H9 (cell line): ENCODE measurements at regions not wholly inside any gene's neighbourhood (a gene's known extent, or its start where the extent isn't known, plus 50 kb on each side); places are given as distances from the start of the nearest gene placed in this dataset.

Source experiments
- DNase-seq: peaks from one replicate; pipeline ENCODE4 v3.0.0-alpha.2; 2017
- H2AFZ ChIP-seq: one replicate; pipeline ENCODE4 v1.6.1; 2013; ENCODE audit warnings: mild to moderate bottlenecking, low read length, control low read depth, moderate library complexity
- H2AK5ac ChIP-seq: 2 replicates; pipeline ENCODE4 v1.6.1; 2013; ENCODE audit warnings: low read length, control low read depth, mixed read lengths; ENCODE audit not compliant: insufficient read length
- H2BK120ac ChIP-seq: one replicate; pipeline ENCODE4 v1.6.1; 2013; ENCODE audit warnings: low read depth, mild to moderate bottlenecking, low read length, control low read depth, inconsistent platforms; ENCODE audit not compliant: poor library complexity, severe bottlenecking
- H2BK12ac ChIP-seq: 2 replicates; pipeline ENCODE4 v1.6.1; 2013; ENCODE audit warnings: low read length, control low read depth, mixed read lengths, low read depth; ENCODE audit not compliant: insufficient read length
- H2BK15ac ChIP-seq: 2 replicates; pipeline ENCODE4 v1.6.1; 2013; ENCODE audit warnings: low read depth, low read length, control low read depth
- H2BK20ac ChIP-seq: one replicate; pipeline ENCODE4 v1.6.1; 2013; ENCODE audit warnings: low read depth, mild to moderate bottlenecking, low read length, control low read depth, inconsistent platforms; ENCODE audit not compliant: poor library complexity, severe bottlenecking
- H2BK5ac ChIP-seq: 2 replicates; pipeline ENCODE4 v1.6.1; 2013; ENCODE audit warnings: low read length, control low read depth, mixed read lengths; ENCODE audit not compliant: insufficient read length
- H3K14ac ChIP-seq: 2 replicates; pipeline ENCODE4 v1.6.1; 2013; ENCODE audit warnings: low read length, control low read depth; ENCODE audit not compliant: insufficient read depth
- H3K18ac ChIP-seq: 2 replicates; pipeline ENCODE4 v1.6.1; 2013; ENCODE audit warnings: low read depth, mild to moderate bottlenecking, mixed read lengths, low read length, control low read depth; ENCODE audit not compliant: insufficient read length
- H3K23ac ChIP-seq: 2 replicates; pipeline ENCODE4 v1.6.1; 2013; ENCODE audit warnings: low read length, control low read depth, mixed read lengths, low read depth; ENCODE audit not compliant: insufficient read length
- H3K23me2 ChIP-seq: 2 replicates; pipeline ENCODE4 v1.6.1; 2013; ENCODE audit warnings: low read depth, mild to moderate bottlenecking, mixed read lengths, low read length, control low read depth; ENCODE audit not compliant: insufficient read length, poor library complexity, severe bottlenecking
- H3K27ac ChIP-seq: 2 replicates; pipeline ENCODE4 v1.5.1; 2013; ENCODE audit warnings: low read length, control low read depth, mixed read lengths, low read depth; ENCODE audit not compliant: insufficient read length
- H3K27me3 ChIP-seq: 2 replicates; pipeline ENCODE4 v1.6.1; 2013; ENCODE audit warnings: low read length, control low read depth, inconsistent platforms; ENCODE audit not compliant: insufficient read depth
- H3K4ac ChIP-seq: 2 replicates; pipeline ENCODE4 v1.6.1; 2013; ENCODE audit warnings: low read depth, mild to moderate bottlenecking, control low read depth, inconsistent platforms, low read length, moderate library complexity
- H3K4me1 ChIP-seq: 2 replicates; pipeline ENCODE4 v1.6.1; 2013; ENCODE audit warnings: low read length, control low read depth, inconsistent platforms; ENCODE audit not compliant: insufficient read depth
- H3K4me2 ChIP-seq: 2 replicates; pipeline ENCODE4 v1.6.1; 2013; ENCODE audit warnings: low read length, control low read depth, mixed read lengths; ENCODE audit not compliant: insufficient read length, insufficient read depth
- H3K56ac ChIP-seq: 2 replicates; pipeline ENCODE4 v1.6.1; 2013; ENCODE audit warnings: low read depth, mild to moderate bottlenecking, mixed read lengths, low read length, control low read depth; ENCODE audit not compliant: insufficient read length
- H3K79me1 ChIP-seq: 2 replicates; pipeline ENCODE4 v1.6.1; 2013; ENCODE audit warnings: low read depth, mild to moderate bottlenecking, moderate library complexity, low read length, control low read depth, inconsistent platforms; ENCODE audit not compliant: insufficient read depth, poor library complexity, severe bottlenecking
- H3K79me2 ChIP-seq: 2 replicates; pipeline ENCODE4 v1.6.1; 2013; ENCODE audit warnings: low read length, control low read depth, inconsistent platforms; ENCODE audit not compliant: insufficient read depth
- H3K9ac ChIP-seq: 2 replicates; pipeline ENCODE4 v1.6.1; 2013; ENCODE audit warnings: low read length, control low read depth, mixed read lengths; ENCODE audit not compliant: insufficient read length; ENCODE audit errors: extremely low read depth
- H3K9me3 ChIP-seq: one replicate; pipeline ENCODE4 v1.6.1; 2013; ENCODE audit warnings: low read depth, low read length, inconsistent platforms; ENCODE audit not compliant: control insufficient read depth
- H3T11ph ChIP-seq: one replicate; pipeline ENCODE4 v1.6.1; 2013; ENCODE audit warnings: mild to moderate bottlenecking, low read length, control low read depth, inconsistent platforms
- H4K20me1 ChIP-seq: one replicate; pipeline ENCODE4 v1.6.1; 2013; ENCODE audit not compliant: control insufficient read depth, insufficient read length, insufficient read depth
- H4K5ac ChIP-seq: 2 replicates; pipeline ENCODE4 v1.6.1; 2013; ENCODE audit warnings: low read depth, mild to moderate bottlenecking, mixed read lengths, low read length, control low read depth; ENCODE audit not compliant: insufficient read length
- H4K8ac ChIP-seq: replicated peaks from 2 replicates; pipeline ENCODE4 v1.6.1; 2013; ENCODE audit warnings: low read length, control low read depth, mixed read lengths, low read depth; ENCODE audit not compliant: insufficient read length
- H4K91ac ChIP-seq: 2 replicates; pipeline ENCODE4 v1.6.1; 2013; ENCODE audit warnings: low read depth, mild to moderate bottlenecking, moderate library complexity, mixed read lengths, low read length, control low read depth; ENCODE audit not compliant: insufficient read length
- H3K27ac Mint-ChIP-seq, 3 experiments: 2 replicates in 2 of 3; 3 replicates in 1 of 3; pipeline ENCODE4 v1.8.0; 2020 to 2021; ENCODE audit warnings: mixed read lengths in 3 of 3, mild to moderate bottlenecking in 1 of 3, moderate library complexity in 1 of 3
- H3K27me3 Mint-ChIP-seq: 2 replicates; pipeline ENCODE4 v1.8.0; 2021; ENCODE audit warnings: low read depth, mild to moderate bottlenecking, moderate library complexity, mixed read lengths
- H3K36me3 Mint-ChIP-seq, 3 experiments: 2 replicates in 2 of 3; 3 replicates in 1 of 3; pipeline ENCODE4 v1.8.0; 2020 to 2021; ENCODE audit warnings: low read depth in 3 of 3, mixed read lengths in 3 of 3; ENCODE audit not compliant: insufficient read depth in 1 of 3
- H3K4me1 Mint-ChIP-seq, 2 experiments: 2 replicates each; pipeline ENCODE4 v1.8.0; 2020; ENCODE audit warnings: mixed read lengths in 2 of 2
- H3K4me3 Mint-ChIP-seq, 2 experiments: 2 replicates in 1 of 2; 3 replicates in 1 of 2; pipeline ENCODE4 v1.8.0; 2020 to 2021; ENCODE audit warnings: mild to moderate bottlenecking in 2 of 2, mixed read lengths in 2 of 2, moderate library complexity in 1 of 2
- H3K9me3 Mint-ChIP-seq, 2 experiments: 2 replicates in 1 of 2; 3 replicates in 1 of 2; pipeline ENCODE4 v1.8.0; 2020; ENCODE audit warnings: mild to moderate bottlenecking in 2 of 2, mixed read lengths in 2 of 2, moderate library complexity in 1 of 2
- WGBS: extraction: QIAGEN DNeasy Blood & Tissue Kit; methylation state at CpG from one replicate; pipeline ENCODE4 v1.1.7; 2013; ENCODE audit warnings: missing lambda C conversion rate, low lambda C conversion rate, mixed read lengths; ENCODE audit not compliant: insufficient read length; ENCODE audit errors: extremely low coverage; 5-methylcytosine and 5-hydroxymethylcytosine counted together
- TF ChIP-seq, protein P1 (sequence below): fragments of 200-600 bp; sonication (generic); conservative IDR thresholded peaks from 3 replicates; pipeline ENCODE4 v1.8.0; 2021; ENCODE audit warnings: antibody characterized with exemption, mild to moderate bottlenecking

DNA sequence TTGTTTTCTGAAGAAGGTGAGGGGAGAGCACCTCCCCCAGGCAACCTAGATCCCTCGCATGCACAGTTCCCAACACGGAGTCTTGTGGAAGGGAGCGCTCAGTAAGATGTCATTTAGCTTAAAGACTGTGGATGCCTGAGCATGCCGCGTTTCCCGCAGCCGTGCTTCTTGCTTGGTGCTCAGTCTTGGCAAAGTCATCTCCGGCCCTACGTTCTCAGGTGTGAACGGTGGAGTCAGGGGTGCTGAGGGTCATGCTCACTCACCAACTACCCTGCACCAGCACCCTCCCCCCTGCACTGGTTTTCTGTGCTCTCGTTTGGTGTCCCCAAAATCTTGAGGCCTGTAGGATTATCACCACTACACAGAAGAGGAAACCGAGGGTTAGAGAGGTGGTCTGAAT is 202.1 kb downstream of the RHOU start:
- Histone ChIP-seq H2BK120ac (no peak overlapping the region), H3K23me2 (no peaks in the 10 kb centered on the region), H4K20me1 (no peaks in the 10 kb centered on the region), H3K23ac (no peak overlapping the region), H3K4ac (no peak overlapping the region), H4K5ac (no peak overlapping the region), H3K27ac (no peak overlapping the region), H2BK12ac (no peak overlapping the region), H2BK15ac (no peak overlapping the region), H2AK5ac (no peak overlapping the region), H3K9me3 (no peaks in the 10 kb centered on the region), H3K4me1 (no peaks in the 10 kb centered on the region; the same call in 1 of the 2 replicates), H2BK20ac (no peak overlapping the region), H3K14ac (no peak overlapping the region), H4K91ac (no peak overlapping the region), H2BK5ac (no peak overlapping the region), H4K8ac (no peak overlapping the region), H3K79me2 (no peaks in the 10 kb centered on the region), H3K18ac (no peak overlapping the region), H3K79me1 (no peaks in the 10 kb centered on the region), H2AFZ (no peak overlapping the region), H3K4me2 (no peak overlapping the region), H3K56ac (no peak overlapping the region), H3K9ac (no peak overlapping the region), H3T11ph (no peak overlapping the region), H3K27me3 (no peaks in the 10 kb centered on the region)
- Mint-ChIP-seq H3K9me3 (no peaks in the 10 kb centered on the region; a peak in 1 of 5 replicates), H3K4me3 (no peak overlapping the region), H3K27ac (no peak overlapping the region), H3K36me3 (no peaks in the 10 kb centered on the region), H3K4me1 (peaks cover 51 to 54% of the 10 kb centered on the region in 2 experiments), H3K27me3 (peaks cover 13% of the 10 kb centered on the region)
- no peak for DNase-seq
- TF ChIP-seq, protein P1, sequence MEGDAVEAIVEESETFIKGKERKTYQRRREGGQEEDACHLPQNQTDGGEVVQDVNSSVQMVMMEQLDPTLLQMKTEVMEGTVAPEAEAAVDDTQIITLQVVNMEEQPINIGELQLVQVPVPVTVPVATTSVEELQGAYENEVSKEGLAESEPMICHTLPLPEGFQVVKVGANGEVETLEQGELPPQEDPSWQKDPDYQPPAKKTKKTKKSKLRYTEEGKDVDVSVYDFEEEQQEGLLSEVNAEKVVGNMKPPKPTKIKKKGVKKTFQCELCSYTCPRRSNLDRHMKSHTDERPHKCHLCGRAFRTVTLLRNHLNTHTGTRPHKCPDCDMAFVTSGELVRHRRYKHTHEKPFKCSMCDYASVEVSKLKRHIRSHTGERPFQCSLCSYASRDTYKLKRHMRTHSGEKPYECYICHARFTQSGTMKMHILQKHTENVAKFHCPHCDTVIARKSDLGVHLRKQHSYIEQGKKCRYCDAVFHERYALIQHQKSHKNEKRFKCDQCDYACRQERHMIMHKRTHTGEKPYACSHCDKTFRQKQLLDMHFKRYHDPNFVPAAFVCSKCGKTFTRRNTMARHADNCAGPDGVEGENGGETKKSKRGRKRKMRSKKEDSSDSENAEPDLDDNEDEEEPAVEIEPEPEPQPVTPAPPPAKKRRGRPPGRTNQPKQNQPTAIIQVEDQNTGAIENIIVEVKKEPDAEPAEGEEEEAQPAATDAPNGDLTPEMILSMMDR: no peak
- WGBS: no CpG with 5 or more reads among the region's 12 CpGs
